ENCODE measurements at regions not wholly inside any gene's neighbourhood (a gene's known extent, or its start where the extent isn't known, plus 50 kb on each side); places are given as distances from the start of the nearest gene placed in this dataset.

- DNase-seq (ENCODE audit: low read depth), result no peak
These were observed 953.1 kb upstream of the NR2F2 start for GRCh38 chr15:95377258-95377852.

- DNase-seq (ENCODE audit: low read depth), result no peak
These were observed 936.1 kb upstream of the NR2F2 start for GRCh38 chr15:95394186-95395067.

- no peak for DNase-seq (ENCODE audit: low read depth)
These were observed 930.1 kb upstream of the NR2F2 start for GRCh38 chr15:95400428-95400827.

GRCh38 chr15:95401587-95401986, 928.9 kb upstream of the NR2F2 start:
- no peak for DNase-seq (ENCODE audit: low read depth)

GRCh38 chr15:95405447-95405846, 925.1 kb upstream of the NR2F2 start:
- no peak for DNase-seq (ENCODE audit: low read depth)

- no peak for DNase-seq (ENCODE audit: low read depth)
These were observed 923.0 kb upstream of the NR2F2 start for GRCh38 chr15:95407534-95407933.

GRCh38 chr15:95409211-95409610, 921.3 kb upstream of the NR2F2 start:
- no peak for DNase-seq (ENCODE audit: low read depth)

- DNase-seq (ENCODE audit: low read depth), result no peak
These were observed 920.7 kb upstream of the NR2F2 start for GRCh38 chr15:95409626-95410310.

- DNase-seq (ENCODE audit: low read depth), result no peak
These were observed 919.7 kb upstream of the NR2F2 start for GRCh38 chr15:95410757-95411156.

GRCh38 chr15:95416576-95416975, 913.9 kb upstream of the NR2F2 start:
- DNase-seq (ENCODE audit: low read depth), result no peak

GRCh38 chr15:95417761-95418160, 912.7 kb upstream of the NR2F2 start:
- no peak for DNase-seq (ENCODE audit: low read depth)

- DNase-seq (ENCODE audit: low read depth), result no peak
These were observed 908.2 kb upstream of the NR2F2 start for GRCh38 chr15:95422255-95422654.

GRCh38 chr15:95425859-95426258, 904.6 kb upstream of the NR2F2 start:
- no peak for DNase-seq (ENCODE audit: low read depth)

- DNase-seq (ENCODE audit: low read depth), result no peak
These were observed 901.2 kb upstream of the NR2F2 start for GRCh38 chr15:95429345-95429744.

- no peak for DNase-seq (ENCODE audit: low read depth)
These were observed 899.0 kb upstream of the NR2F2 start for GRCh38 chr15:95431518-95431917.

- no peak for DNase-seq (ENCODE audit: low read depth)
These were observed 897.6 kb upstream of the NR2F2 start for GRCh38 chr15:95432878-95433405.

GRCh38 chr15:95439922-95440376, 890.6 kb upstream of the NR2F2 start:
- no peak for DNase-seq (ENCODE audit: low read depth)

- no peak for DNase-seq (ENCODE audit: low read depth)
These were observed 889.8 kb upstream of the NR2F2 start for GRCh38 chr15:95440712-95441111.

- DNase-seq (ENCODE audit: low read depth), result no peak
These were observed 888.3 kb upstream of the NR2F2 start for GRCh38 chr15:95442107-95442719.

- no peak for DNase-seq (ENCODE audit: low read depth)
These were observed 885.6 kb upstream of the NR2F2 start for GRCh38 chr15:95444860-95445259.

- no peak for DNase-seq (ENCODE audit: low read depth)
These were observed 883.6 kb upstream of the NR2F2 start for GRCh38 chr15:95446854-95447253.

GRCh38 chr15:95447486-95447885, 883.0 kb upstream of the NR2F2 start:
- DNase-seq (ENCODE audit: low read depth), result no peak
